Keratinocyte (primary cell): ENCODE measurements at regions not wholly inside any gene's neighbourhood (a gene's known extent, or its start where the extent isn't known, plus 50 kb on each side); places are given as distances from the start of the nearest gene placed in this dataset.

Source experiments
- CTCF ChIP-seq, 3 experiments: IDR thresholded peaks in 1 of 3; conservative IDR thresholded peaks in 1 of 3; optimal IDR thresholded peaks in 1 of 3; 2 replicates in 2 of 3; 3 replicates in 1 of 3; pipeline versions ENCODE3 to v1.5.1; 2011; ENCODE audit warnings: low read length in 3 of 3, mild to moderate bottlenecking in 3 of 3, moderate library complexity in 2 of 3, control low read depth in 1 of 3, inconsistent platforms in 1 of 3; ENCODE audit not compliant: insufficient read depth in 2 of 3; ENCODE audit errors: extremely low read depth in 1 of 3
- EZH2 ChIP-seq: IDR thresholded peaks from one replicate; pipeline ENCODE4 v1.6.1; 2012; ENCODE audit warnings: inconsistent platforms, mild to moderate bottlenecking, low read length, moderate library complexity

GRCh38 chr2:196277002-196277401, 105.6 kb upstream of the STK17B start:
- peak in 2 of 3 experiments; percentile 41 to 63 for TF ChIP-seq CTCF (optimal IDR thresholded peaks at IDR 0.05 in 1 of 3, IDR thresholded peaks at IDR 0.05 in 1 of 3, conservative IDR thresholded peaks at IDR 0.05 in 1 of 3; ENCODE audit: extremely low read depth in 1 of 3, insufficient read depth in 2 of 3, low read length in 3 of 3)
- TF ChIP-seq EZH2: no peak
